AG04450 (cell line): ENCODE measurements at regions not wholly inside any gene's neighbourhood (a gene's known extent, or its start where the extent isn't known, plus 50 kb on each side); places are given as distances from the start of the nearest gene placed in this dataset.
"Not testable (repeated sequence)": the region's sequence is repeated elsewhere in the genome, so short reads cannot be mapped to it uniquely, and the experiment has no call there.

Source experiments
- CTCF ChIA-PET: fragments of 300-600, 350-600 bp; formaldehyde crosslinking; extraction: SDS; loops from one replicate; lab custom pipeline; 2022; ENCODE audit warnings: antibody characterized with exemption, inconsistent platforms; lab: Charles Lee
- POLR2A ChIA-PET: fragments of 350-600 bp; formaldehyde crosslinking; extraction: SDS; loops from one replicate; lab custom pipeline; 2021; ENCODE audit warnings: antibody characterized with exemption, inconsistent platforms; lab: Yijun Ruan, JAX
- DNase-seq: peaks from one replicate; pipeline ENCODE4 v3.0.0-alpha.2; 2011; ENCODE audit warnings: low read depth, low spot score
- H3K27ac ChIP-seq: one replicate; pipeline ENCODE4 v1.5.1; 2012; ENCODE audit warnings: low read depth, low read length, control low read depth
- H3K27me3 ChIP-seq: one replicate; pipeline ENCODE4 v1.6.0; 2012; ENCODE audit warnings: low read length; ENCODE audit not compliant: control insufficient read depth, insufficient read depth
- H3K4me3 ChIP-seq: 2 replicates; pipeline ENCODE4 v1.5.1; 2011; ENCODE audit warnings: mild to moderate bottlenecking, low read depth, low read length, control low read depth
- H3K9me3 ChIP-seq: 2 replicates; pipeline ENCODE4 v1.5.1; 2012; ENCODE audit warnings: low read length; ENCODE audit not compliant: control insufficient read depth, insufficient read depth
- CTCF ChIP-seq: IDR thresholded peaks from 2 replicates; pipeline ENCODE4 v1.5.1; 2011; ENCODE audit warnings: low read depth, low read length, control low read depth, inconsistent platforms

GRCh38 chr4:160082432-160083207, 979.7 kb downstream of the RAPGEF2 start:
- H3K27me3 ChIP-seq: no peaks in the 10 kb centered on the region
- no peak for TF ChIP-seq CTCF
- DNase-seq: no peak
- H3K27ac ChIP-seq: no peak overlapping the region
- POLR2A ChIA-PET: no interaction called here
- no peak overlapping the region for H3K4me3 ChIP-seq
- H3K9me3 ChIP-seq: peaks cover 10% of the 10 kb centered on the region
- CTCF ChIA-PET: no interaction called here

GRCh38 chr4:160091631-160092030, 988.8 kb downstream of the RAPGEF2 start:
- ChIA-PET CTCF (no interaction called here), POLR2A (no interaction called here)
- H3K9me3 ChIP-seq: peaks cover 4% of the 10 kb centered on the region; the same call in 1 of the 2 replicates
- no peak overlapping the region for H3K4me3 ChIP-seq
- DNase-seq: no peak
- no peak overlapping the region for H3K27ac ChIP-seq
- H3K27me3 ChIP-seq: no peaks in the 10 kb centered on the region
- no peak for TF ChIP-seq CTCF

- no peaks in the 10 kb centered on the region for H3K27me3 ChIP-seq
- POLR2A ChIA-PET: no interaction called here
- H3K4me3 ChIP-seq: no peak overlapping the region
- no peak for DNase-seq
- H3K9me3 ChIP-seq: no peaks in the 10 kb centered on the region
- TF ChIP-seq CTCF: no peak
- CTCF ChIA-PET: no interaction called here
- H3K27ac ChIP-seq: no peak overlapping the region
These were observed 997.4 kb downstream of the RAPGEF2 start for GRCh38 chr4:160100316-160100715.

GRCh38 chr4:160110891-160111290, 1008.0 kb downstream of the RAPGEF2 start:
- no peak for TF ChIP-seq CTCF
- CTCF ChIA-PET: no interaction called here
- Histone ChIP-seq H3K9me3 (peaks cover 6% of the 10 kb centered on the region; the same call in 1 of the 2 replicates), H3K27me3 (no peaks in the 10 kb centered on the region), H3K4me3 (no peak overlapping the region), H3K27ac (no peak overlapping the region)
- DNase-seq: no peak
- POLR2A ChIA-PET: no interaction called here

- DNase-seq: no peak
- Histone ChIP-seq H3K27me3 (no peaks in the 10 kb centered on the region), H3K9me3 (no peaks in the 10 kb centered on the region; the same call in 1 of the 2 replicates), H3K4me3 (no peak overlapping the region), H3K27ac (no peak overlapping the region)
- TF ChIP-seq CTCF: no peak
- ChIA-PET CTCF (no interaction called here), POLR2A (no interaction called here)
These were observed 1014.8 kb downstream of the RAPGEF2 start for GRCh38 chr4:160117686-160118085.

GRCh38 chr4:160125576-160126287, 1022.9 kb downstream of the RAPGEF2 start:
- H3K9me3 ChIP-seq, CTCF ChIA-PET, POLR2A ChIA-PET: not testable (repeated sequence)

More at GRCh38 chr4:160125576-160126287, 1022.9 kb downstream of the RAPGEF2 start:
- not testable (repeated sequence) for H3K27ac ChIP-seq, H3K4me3 ChIP-seq, H3K27me3 ChIP-seq, DNase-seq
